ENCODE measurements at regions not wholly inside any gene's neighbourhood (a gene's known extent, or its start where the extent isn't known, plus 50 kb on each side); places are given as distances from the start of the nearest gene placed in this dataset.
"Not testable (repeated sequence)": the region's sequence is repeated elsewhere in the genome, so short reads cannot be mapped to it uniquely, and the experiment has no call there.

GRCh38 chr2:100742277-100743254 lies 77.4 kb upstream of the NPAS2 start:
- peak; percentile 48 for DNase-seq (ENCODE audit: low spot score)

GRCh38 chr2:100743741-100744140 lies 76.2 kb upstream of the NPAS2 start:
- DNase-seq (ENCODE audit: low spot score), result no peak

GRCh38 chr2:100744184-100744583 lies 75.8 kb upstream of the NPAS2 start:
- DNase-seq (ENCODE audit: low spot score), result no peak

- peak; percentile 52 for DNase-seq (ENCODE audit: low spot score)
These were observed 75.3 kb upstream of the NPAS2 start for GRCh38 chr2:100744589-100744988.

GRCh38 chr2:100745604-100746003 lies 74.3 kb upstream of the NPAS2 start:
- DNase-seq (ENCODE audit: low spot score), result no peak

GRCh38 chr2:100747551-100747950 lies 72.4 kb upstream of the NPAS2 start:
- no peak for DNase-seq (ENCODE audit: low spot score)

- DNase-seq (ENCODE audit: low spot score), result no peak
These were observed 71.8 kb upstream of the NPAS2 start for GRCh38 chr2:100747996-100748615.

GRCh38 chr2:100748673-100749072 lies 71.3 kb upstream of the NPAS2 start:
- DNase-seq (ENCODE audit: low spot score), result no peak

- DNase-seq (ENCODE audit: low spot score), result no peak
These were observed 70.0 kb upstream of the NPAS2 start for GRCh38 chr2:100749771-100750542.

- DNase-seq (ENCODE audit: low spot score), result not testable (repeated sequence)
These were observed 67.9 kb upstream of the NPAS2 start for GRCh38 chr2:100751871-100752625.

- DNase-seq (ENCODE audit: low spot score), result no peak
These were observed 67.2 kb upstream of the NPAS2 start for GRCh38 chr2:100752628-100753333.

GRCh38 chr2:100753444-100753843 lies 66.5 kb upstream of the NPAS2 start:
- DNase-seq (ENCODE audit: low spot score), result no peak

GRCh38 chr2:100753881-100754280 lies 66.1 kb upstream of the NPAS2 start:
- no peak for DNase-seq (ENCODE audit: low spot score)

GRCh38 chr2:100754951-100755350 lies 65.0 kb upstream of the NPAS2 start:
- DNase-seq (ENCODE audit: low spot score), result no peak

GRCh38 chr2:100755441-100755840 lies 64.5 kb upstream of the NPAS2 start:
- DNase-seq (ENCODE audit: low spot score), result no peak

- DNase-seq (ENCODE audit: low spot score), result no peak
These were observed 63.2 kb upstream of the NPAS2 start for GRCh38 chr2:100756704-100757103.

- no peak for DNase-seq (ENCODE audit: low spot score)
These were observed 62.1 kb upstream of the NPAS2 start for GRCh38 chr2:100757621-100758394.

- DNase-seq (ENCODE audit: low spot score), result no peak
These were observed 60.0 kb upstream of the NPAS2 start for GRCh38 chr2:100759901-100760300.

GRCh38 chr2:100761365-100761764 lies 58.6 kb upstream of the NPAS2 start:
- DNase-seq (ENCODE audit: low spot score), result no peak

- no peak for DNase-seq (ENCODE audit: low spot score)
These were observed 55.5 kb upstream of the NPAS2 start for GRCh38 chr2:100764430-100764829.
